ENCODE measurements at regions not wholly inside any gene's neighbourhood (a gene's known extent, or its start where the extent isn't known, plus 50 kb on each side); places are given as distances from the start of the nearest gene placed in this dataset.
"Not testable (repeated sequence)": the region's sequence is repeated elsewhere in the genome, so short reads cannot be mapped to it uniquely, and the experiment has no call there.

GRCh38 chr3:4166540-4166939 is 136.6 kb upstream of the SETMAR start:
- no peaks in the 10 kb centered on the region for H3K27me3 ChIP-seq
- intact Hi-C loops (cut with DNase I), result no loop called here
- no peaks in the 10 kb centered on the region for H3K36me3 ChIP-seq
- H3K4me1 ChIP-seq, result no peaks in the 10 kb centered on the region
- TF ChIP-seq CTCF (IDR thresholded peaks at IDR 0.05), result no peak
- no peak for DNase-seq (ENCODE audit: low spot score in 2 of 2)
- H3K27ac ChIP-seq, result no peak overlapping the region
- H3K9me3 ChIP-seq, result no peaks in the 10 kb centered on the region
- no peak overlapping the region for H3K4me3 ChIP-seq

- H3K27me3 ChIP-seq; DNase-seq (ENCODE audit: low spot score in 2 of 2); intact Hi-C loops (cut with DNase I); H3K4me3 ChIP-seq; H3K9me3 ChIP-seq; H3K27ac ChIP-seq; H3K36me3 ChIP-seq; H3K4me1 ChIP-seq: not testable (repeated sequence)
Observed at GRCh38 chr3:4167230-4167629, 135.9 kb upstream of the SETMAR start.

- peaks cover 0 to 6% of the 10 kb centered on the region in 2 donors for H3K9me3 ChIP-seq
- no peak overlapping the region for H3K27ac ChIP-seq
- H3K27me3 ChIP-seq, result no peaks in the 10 kb centered on the region
- no peak overlapping the region for H3K4me3 ChIP-seq
- no peak for DNase-seq (ENCODE audit: low spot score in 2 of 2)
- intact Hi-C loops (cut with DNase I), result no loop called here
- no peaks in the 10 kb centered on the region for H3K4me1 ChIP-seq
- H3K36me3 ChIP-seq, result no peaks in the 10 kb centered on the region
- TF ChIP-seq CTCF (IDR thresholded peaks at IDR 0.05), result no peak
Observed at GRCh38 chr3:4174791-4175190, 128.4 kb upstream of the SETMAR start.

- Histone ChIP-seq H3K36me3 (no peaks in the 10 kb centered on the region), H3K4me3 (no peak overlapping the region), H3K27ac (no peak overlapping the region), H3K27me3 (no peaks in the 10 kb centered on the region), H3K9me3 (no peaks in the 10 kb centered on the region), H3K4me1 (no peaks in the 10 kb centered on the region)
- no peak for DNase-seq (ENCODE audit: low spot score in 2 of 2)
- intact Hi-C loops (cut with DNase I), result no loop called here
- no peak for TF ChIP-seq CTCF (IDR thresholded peaks at IDR 0.05)
Observed at GRCh38 chr3:4191971-4192370, 111.2 kb upstream of the SETMAR start.

GRCh38 chr3:4195006-4195405 is 108.2 kb upstream of the SETMAR start:
- Histone ChIP-seq H3K36me3 (no peaks in the 10 kb centered on the region), H3K9me3 (no peaks in the 10 kb centered on the region), H3K27me3 (no peaks in the 10 kb centered on the region), H3K27ac (no peak overlapping the region), H3K4me3 (no peak overlapping the region), H3K4me1 (no peaks in the 10 kb centered on the region)
- no peak for DNase-seq (ENCODE audit: low spot score in 2 of 2)
- no peak for TF ChIP-seq CTCF (IDR thresholded peaks at IDR 0.05)
- intact Hi-C loops (cut with DNase I), result no loop called here

GRCh38 chr3:4196506-4197147 is 106.5 kb upstream of the SETMAR start:
- no peaks in the 10 kb centered on the region for H3K36me3 ChIP-seq
- TF ChIP-seq CTCF (IDR thresholded peaks at IDR 0.05), result no peak

More at GRCh38 chr3:4196506-4197147, 106.5 kb upstream of the SETMAR start:
- H3K27ac ChIP-seq, result no peak overlapping the region
- H3K4me3 ChIP-seq, result no peak overlapping the region
- intact Hi-C loops (cut with DNase I), result no loop called here
- no peaks in the 10 kb centered on the region for H3K9me3 ChIP-seq
- H3K27me3 ChIP-seq, result no peaks in the 10 kb centered on the region
- H3K4me1 ChIP-seq, result no peaks in the 10 kb centered on the region
- no peak for DNase-seq (ENCODE audit: low spot score in 2 of 2)
